Renal cortical epithelial cell (primary cell): ENCODE measurements at regions not wholly inside any gene's neighbourhood (a gene's known extent, or its start where the extent isn't known, plus 50 kb on each side); places are given as distances from the start of the nearest gene placed in this dataset.
"Not testable (repeated sequence)": the region's sequence is repeated elsewhere in the genome, so short reads cannot be mapped to it uniquely, and the experiment has no call there.

Experiments used
- DNase-seq: peaks from one replicate; pipeline ENCODE4 v3.0.0-alpha.2; 2011; ENCODE audit warnings: low read depth

DNA sequence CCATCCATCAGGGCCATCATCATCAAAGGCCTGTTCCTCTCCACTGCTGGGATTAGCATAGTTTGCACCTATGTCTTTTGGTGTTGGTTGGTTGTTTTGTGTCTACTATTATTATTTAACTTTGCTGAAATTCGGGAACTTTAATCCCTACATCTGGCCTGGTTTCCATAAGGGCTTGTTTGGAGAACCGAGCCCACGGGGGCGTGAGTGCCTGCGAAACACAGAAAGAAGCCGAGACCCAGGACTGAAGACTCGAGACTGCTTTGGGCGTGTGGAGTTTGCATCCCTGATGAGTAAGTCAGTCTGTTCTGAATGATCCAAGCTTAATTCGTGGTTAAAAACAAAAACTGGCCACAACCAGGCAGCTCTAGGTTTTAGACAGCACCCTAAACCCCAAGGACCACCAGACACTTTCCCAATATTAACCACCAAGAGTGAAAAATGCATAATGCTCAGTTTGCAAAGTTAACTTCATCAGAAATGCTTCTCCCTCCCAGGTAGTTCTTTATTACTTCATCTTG, 195.6 kb downstream of the BCL2L11 start:
- not testable (repeated sequence) for DNase-seq

DNA sequence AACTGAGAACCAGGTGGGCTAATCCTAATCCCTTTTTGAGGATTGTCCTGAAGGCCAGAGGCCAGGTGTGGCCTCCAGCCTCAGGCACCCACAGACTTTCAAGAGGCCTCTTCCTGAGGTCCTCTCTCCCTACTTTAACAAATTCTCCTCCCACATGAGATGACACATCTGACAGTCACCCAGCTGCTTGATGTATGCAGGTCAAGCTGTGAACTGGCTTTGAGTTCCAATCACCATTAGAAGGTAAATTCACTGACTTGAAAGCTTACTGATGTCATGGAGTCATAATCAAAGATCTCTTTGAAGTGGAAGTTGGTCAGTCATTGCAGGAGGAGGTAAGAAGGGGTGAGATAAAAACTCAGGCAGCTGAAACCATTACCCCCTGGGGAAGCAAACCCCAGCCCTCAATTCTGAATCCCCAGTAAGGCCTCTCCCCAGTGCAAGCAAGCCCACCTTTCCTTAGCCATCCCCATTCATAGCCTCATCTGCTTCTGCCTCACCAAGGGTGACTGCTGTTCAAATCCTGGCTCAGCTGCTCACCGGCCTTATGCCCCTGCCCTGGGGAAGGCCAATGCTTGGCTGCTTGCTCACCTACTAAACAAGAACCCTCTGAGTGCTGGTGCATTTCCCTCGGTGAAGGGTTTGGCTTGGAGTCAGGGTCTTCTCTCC, 196.3 kb downstream of the BCL2L11 start:
- DNase-seq, result not testable (repeated sequence)

DNA sequence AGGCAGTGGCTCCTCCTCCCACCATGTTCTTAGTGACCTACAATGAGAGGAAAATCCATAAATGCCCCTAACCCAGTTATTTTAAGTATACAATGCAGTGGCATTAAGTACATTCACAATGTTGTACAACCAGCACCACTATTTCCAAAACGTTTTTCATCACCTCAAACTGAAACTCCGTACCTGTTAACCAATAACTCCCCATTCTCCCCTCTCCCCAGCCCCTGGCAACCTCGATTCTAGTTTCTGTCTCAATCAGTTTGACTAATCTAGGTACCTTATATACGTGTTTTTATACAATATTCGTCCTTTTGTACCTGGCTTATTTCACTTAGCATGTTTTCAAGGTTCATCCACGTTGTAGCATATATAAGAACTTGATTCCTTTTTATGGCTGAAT, 198.8 kb downstream of the BCL2L11 start:
- not testable (repeated sequence) for DNase-seq

DNA sequence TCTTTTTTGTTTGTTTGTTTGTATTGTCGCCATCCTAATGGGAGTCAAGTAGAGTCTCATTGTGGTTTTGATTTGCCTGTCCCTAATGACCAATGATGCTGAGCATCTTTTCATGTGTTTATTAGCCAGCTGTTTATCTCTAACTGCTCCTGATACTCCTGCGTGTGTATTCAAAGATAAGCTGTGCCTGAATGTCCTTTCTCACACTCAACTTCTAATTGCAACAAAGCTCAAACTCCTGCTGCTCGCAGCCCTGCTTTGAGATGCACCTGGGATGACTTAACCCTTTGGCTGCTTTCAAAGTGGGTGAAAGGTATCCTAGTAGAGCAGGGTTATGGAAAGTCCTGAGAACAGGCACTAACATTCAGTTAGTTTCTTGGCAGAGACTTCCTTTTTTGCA, 199.6 kb downstream of the BCL2L11 start:
- not testable (repeated sequence) for DNase-seq

DNA sequence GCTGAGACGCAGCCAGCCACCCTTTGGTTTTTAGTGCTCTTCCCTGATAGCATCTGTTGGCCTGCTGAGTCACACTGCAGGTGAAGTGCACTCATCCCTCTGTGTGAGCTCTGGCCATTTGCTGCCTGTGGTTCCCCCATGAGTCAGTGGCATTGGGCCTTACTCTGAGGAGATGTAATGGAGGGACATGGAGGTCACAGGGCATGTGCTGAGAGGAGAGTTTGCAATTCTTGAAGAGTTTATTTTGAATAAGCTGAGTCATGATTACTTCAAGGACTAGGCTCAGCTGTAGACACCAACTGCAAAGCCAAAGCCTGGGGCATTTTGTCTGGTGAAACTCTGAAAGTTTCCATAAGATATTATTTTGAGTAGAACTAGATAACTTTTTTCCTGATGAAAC, 200.3 kb downstream of the BCL2L11 start:
- DNase-seq, result peak; percentile 93

DNA sequence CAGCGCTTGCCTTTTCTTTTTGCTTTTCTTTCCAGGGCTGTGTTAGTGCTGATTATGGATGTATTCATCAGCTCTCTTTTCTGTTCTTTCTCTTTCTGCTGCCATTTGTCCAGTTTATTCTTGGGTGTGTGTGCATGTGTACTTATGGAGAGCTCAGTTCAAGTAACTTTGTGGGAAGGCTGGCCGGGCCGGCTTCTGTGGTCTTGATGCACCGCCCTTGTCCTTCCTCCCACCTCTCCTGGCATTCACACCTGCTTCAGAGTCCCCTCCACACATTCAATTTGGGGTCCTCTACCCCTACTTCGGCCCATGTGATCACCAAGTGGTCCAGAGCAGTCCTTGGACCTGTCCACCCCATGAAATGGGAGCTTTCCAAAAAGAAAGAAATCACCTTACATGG, 202.7 kb downstream of the BCL2L11 start:
- DNase-seq, result not testable (repeated sequence)

DNA sequence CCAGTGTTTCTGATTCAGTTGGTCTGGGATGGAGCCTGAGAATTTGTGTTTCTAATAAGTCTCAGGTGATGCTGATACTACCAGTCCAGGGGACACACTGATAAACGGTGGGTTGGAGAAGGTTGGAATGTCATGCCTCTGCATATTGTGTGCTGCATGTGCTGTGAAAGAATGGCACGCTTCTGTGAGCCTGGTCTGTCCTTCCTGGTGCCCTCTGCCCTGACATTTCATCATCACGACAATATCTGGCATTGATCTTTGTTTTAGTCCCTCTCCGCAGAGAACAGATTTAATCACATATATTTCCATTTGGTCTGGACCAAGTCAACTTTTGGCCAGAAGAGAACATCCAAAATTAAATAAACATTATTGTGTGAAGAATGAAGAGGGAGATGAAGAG, 207.0 kb downstream of the BCL2L11 start:
- not testable (repeated sequence) for DNase-seq

DNA sequence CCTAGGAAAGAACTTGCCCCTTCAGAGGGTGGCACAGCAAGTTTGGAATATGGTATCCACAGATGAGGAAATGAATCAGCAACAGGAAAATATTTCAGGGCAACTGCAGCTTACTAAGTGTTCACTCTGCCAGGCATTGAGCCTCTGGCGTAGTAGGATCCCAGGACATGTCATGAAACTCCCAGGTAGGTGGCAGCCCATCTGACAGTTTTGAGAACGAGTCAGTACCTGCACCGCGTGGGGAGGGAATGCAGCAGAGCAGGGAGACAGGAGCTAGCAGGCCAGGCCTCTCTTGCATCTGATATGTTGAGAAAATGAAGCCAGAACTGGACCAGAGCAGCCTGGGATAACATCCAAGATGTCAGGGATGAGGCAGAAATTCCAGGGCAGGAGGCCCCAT, 208.6 kb downstream of the BCL2L11 start:
- DNase-seq, result not testable (repeated sequence)

DNA sequence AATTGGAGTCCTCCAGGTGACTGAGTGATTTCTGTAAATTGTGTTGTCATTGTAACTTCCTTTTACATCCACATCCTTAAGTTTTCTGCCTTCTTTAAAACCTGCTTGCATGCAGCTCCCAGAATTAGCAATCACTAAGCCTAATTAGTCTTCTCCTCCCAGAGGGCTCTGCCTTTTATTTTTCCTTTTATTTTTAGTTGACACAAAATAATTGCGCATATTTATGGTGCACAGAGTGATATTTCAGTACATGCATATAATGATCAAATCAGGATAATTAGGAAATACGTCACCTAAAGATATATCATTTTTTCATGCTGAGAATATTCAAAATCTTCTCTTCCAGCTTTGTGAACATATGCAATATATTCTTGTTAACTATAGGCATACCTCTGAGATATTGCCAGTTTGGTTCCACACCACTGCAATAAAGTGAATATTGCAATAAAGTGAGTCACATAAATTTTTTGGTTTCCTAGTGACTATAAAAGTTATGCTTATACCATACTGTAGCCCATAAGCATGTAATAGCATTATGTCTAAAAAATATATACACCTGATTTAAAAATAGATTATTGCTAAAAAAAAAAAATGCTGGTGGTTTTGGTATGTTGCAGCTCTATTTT, 210.5 kb downstream of the BCL2L11 start:
- not testable (repeated sequence) for DNase-seq

DNA sequence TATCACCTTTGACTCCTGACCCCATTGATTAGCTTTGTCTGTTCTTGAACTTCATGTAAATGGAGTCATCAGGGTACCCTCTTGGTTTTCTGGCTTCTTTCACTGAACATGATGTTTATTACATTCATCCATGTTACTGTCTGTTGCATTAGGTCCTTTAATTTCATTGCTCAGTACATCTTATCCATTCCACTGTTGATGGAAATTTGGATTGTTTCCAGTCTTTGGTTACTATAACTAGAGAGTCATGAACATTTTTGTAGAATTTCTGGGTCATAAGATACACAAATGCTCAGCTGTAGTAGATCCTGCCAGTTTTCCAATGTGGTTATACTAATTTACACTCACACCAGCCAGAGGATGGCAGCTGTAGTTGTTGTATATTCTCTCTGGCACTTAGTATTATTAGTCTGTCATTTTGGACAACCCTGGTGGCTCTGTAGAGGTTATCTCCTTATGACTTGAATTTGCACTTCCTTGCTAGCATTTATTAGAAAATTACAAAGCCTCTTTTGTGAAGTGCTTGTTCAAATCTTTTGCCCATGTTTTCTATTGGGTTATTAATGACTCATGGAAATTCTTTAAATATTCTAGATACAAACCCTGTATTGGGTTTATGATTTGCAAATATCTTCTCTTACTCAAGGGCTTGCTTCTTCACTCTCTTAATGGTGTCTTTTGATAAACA, 214.7 kb downstream of the BCL2L11 start:
- DNase-seq, result not testable (repeated sequence)

DNA sequence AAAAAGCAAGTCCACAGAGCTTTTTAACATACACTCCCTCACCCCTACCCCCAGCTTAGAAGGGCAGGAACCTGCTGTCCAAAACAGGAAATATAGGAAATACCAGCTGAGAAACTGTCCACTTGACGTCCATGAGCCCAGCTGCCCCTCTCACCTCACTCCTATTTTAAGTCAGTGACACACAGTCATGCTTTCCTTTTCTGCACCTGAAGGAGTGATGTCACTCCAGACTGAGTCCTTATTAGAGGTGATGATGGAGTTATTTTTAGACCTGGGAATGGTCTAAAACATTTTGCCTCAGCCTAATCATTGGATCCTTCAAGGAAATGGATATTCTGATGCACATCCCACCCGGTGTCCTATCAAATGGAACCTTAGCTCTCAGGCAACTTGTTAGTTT, 217.8 kb downstream of the BCL2L11 start:
- DNase-seq, result not testable (repeated sequence)

DNA sequence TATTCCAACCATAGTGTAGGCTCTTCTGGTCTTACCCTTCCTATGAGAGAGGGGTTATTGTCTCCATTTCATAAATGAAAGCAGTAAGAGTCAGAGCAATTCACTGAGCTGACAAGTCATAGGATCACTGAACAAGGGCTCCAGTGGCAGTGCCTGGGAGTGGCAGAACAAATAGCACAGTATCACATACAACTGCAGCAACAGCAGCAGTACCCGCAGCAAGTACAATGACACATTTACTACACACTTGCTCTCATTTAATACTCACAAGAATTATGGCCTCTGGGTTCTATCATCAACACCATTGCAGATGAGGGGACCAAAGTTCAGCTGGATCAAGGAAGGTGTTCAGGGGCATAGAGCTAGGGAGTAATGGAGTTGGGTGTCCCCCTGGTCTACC, 218.8 kb downstream of the BCL2L11 start:
- DNase-seq, result not testable (repeated sequence)

DNA sequence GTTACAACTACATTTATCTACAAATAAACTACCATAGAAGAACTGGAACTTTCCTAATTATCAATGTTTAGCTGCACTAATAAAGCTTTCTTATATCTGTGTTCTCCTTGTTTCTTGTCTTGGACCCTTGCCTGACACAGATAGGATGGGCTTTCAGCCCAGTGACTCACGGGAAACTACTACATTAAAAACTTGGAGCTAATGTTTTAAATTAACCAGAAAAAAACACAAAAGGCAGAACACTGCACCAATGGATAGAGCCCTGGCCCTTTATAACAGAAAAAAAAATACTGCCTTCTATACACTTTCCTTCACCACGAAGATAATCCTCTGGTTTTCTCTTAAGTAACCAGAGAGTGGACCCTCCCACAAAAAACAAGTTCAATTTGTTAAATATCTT, 223.9 kb downstream of the BCL2L11 start:
- not testable (repeated sequence) for DNase-seq

DNA sequence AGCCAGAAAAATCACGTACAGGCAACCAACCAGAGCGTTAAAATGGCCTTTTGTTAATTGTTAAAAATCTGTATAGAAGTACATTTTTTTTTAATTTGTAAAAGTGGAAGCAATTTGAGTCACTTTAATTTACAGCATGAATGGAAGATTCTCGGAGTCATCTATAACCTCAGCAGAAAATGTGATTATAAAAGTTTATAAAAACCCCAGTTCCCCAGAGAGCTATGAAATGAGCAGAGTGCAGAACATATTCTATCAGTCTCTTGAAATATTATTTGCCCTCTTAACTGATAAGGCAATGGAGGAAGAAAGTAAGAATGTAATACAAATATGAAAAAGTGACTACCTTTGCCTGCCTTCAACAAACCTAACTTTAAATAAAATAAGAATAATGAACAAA, 224.7 kb downstream of the BCL2L11 start:
- DNase-seq, result not testable (repeated sequence)

DNA sequence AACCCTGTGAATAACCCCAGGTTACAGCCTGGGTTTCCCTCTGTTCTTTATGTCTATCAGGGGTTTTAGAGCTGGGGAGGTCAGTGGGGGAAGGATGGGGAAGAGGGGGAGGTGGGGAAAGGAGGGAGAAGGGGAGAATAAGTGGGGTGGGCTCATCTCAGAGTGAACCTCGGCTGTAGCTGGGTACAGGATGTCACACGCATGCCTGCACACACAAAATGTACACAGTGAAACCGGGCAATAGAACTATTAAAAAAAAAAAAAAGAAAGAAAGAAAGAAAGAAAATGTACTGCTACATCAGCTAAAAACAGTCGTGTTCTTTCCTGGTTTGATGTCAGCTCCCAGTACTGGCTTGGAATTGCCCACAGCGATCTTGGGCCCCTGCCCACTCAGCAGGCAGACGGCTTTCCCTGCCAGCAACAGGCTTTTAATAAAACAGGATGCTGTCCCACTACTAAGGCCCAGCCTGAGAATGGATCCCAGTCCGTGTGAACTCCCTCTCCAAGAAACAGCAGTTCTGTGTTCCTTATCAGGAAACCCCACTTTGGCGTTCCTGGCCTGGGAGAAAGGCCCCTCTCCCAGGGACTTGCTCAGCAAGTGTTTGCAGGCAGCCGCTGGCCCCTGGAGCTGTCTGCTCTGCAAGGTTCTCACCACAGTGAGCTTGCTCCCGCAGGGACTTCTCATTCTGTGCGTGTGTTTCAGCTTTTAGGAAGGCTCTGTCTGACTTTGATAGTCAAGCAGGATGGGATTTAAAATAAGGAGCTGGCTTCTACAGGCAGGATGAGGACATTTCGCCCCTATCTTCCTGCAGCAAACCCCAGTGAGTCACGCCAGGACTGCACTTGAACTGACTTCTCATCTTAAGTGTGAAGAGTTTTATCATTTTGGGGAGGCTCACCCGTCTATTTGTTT, 225.6 kb downstream of the BCL2L11 start:
- peak; percentile 23 for DNase-seq

DNA sequence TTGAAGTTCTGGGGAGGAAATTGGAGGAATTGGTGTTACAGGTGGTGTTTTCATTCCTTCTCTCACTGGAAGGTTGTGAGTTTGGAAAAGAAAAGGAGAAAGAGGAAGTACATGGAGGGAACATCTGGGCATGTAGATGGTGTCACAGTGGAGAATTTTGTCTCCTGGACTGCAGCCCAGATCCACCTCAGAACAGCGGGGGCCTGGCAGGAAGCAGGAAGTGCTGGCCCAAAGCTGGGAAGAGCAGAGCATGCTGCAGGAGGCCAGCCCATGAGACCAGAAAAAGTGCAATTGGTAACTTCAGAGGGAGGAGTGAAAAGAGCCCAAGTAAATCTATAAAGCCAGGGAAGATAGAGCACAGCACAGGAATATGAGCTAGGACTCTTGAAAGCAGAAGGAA, 227.0 kb downstream of the BCL2L11 start:
- not testable (repeated sequence) for DNase-seq

DNA sequence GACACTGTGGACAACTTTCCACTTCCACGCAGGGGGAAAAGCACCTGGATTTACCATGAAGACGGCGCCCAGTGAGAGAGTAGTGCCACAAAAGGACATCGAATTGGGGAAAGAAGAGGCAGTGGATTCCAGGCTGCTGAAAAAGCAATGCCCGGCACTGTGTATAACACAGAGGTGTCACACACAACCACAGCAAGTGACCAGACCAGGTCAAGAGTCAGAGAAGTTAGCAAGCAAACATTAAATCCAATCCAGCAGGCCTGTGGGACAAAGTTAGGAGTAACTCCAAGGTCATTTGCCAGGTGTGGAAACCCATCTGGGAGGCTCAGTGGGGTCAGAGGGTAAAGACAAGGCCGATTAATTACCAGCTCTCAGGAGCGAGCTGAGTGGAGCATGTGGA, 227.6 kb downstream of the BCL2L11 start:
- not testable (repeated sequence) for DNase-seq

DNA sequence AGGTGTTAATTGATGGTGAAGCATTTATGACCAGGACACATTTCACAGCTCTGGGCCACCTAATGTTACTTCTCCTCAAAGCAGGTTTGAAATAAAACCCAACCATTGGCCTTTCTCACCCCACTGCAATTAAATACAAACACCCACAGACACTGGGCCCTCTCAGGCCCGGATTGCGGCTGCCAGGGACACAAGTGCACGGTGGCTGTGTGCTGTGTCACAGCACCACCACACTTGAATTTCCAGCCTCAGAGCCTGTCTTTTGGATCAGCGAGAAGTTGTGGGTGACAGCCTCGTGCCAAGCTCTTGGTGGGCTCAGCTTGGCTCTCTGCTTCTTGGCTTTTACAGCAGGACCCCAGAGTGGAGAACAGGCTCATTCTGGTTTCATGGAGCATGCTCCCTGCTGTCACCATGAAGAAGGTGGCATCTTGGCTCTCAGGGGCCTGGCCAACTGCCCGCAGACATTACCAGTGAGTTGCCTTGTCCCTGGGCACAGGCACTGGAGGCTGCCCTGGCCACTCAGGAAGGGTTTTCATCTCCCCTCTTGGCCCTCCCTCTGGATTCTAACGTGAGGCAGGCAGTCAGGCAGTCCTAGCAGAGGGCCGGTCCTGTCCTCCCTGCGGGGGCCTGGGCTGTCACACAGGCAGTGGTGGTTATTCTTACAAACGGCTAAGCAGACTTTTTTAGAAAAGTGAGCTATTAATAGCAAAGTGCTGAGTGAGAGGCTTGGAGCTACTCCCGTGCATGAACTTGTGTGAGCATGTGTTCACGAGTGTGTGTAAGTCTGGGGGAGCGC, 234.5 kb downstream of the BCL2L11 start:
- not testable (repeated sequence) for DNase-seq

DNA sequence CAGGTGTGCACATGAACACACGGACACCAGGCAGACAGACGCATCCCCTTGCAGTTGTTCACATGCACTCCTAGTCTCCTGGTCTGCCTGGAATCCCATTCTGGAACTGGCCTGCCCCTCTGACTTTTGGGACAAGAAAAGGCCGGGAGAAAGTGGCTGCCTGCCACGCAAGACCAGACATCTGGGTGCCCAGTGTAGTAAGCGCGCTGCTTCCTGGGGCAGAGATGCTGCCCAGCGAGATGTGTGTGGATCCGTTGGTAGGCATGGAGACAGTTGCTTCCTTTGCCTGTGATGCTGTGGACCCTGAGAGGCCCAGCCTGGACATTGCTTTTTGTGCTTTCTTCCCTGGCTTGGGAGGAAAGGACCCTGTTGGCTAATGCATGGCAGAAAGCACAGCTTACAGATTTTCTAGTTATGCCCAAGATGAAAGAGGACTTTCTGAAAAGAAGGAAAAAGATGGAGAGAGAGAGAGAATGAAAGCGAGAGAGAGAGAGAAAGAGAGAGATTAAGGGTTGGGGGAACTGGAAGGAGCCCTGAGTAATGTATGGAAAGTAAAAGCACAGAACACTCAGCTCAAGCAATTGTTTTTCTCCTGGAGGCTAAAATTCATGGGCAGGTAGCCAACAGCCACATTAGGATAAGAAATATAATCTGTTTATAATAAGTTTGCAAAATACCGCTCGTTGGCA, 235.3 kb downstream of the BCL2L11 start:
- DNase-seq, result not testable (repeated sequence)

DNA sequence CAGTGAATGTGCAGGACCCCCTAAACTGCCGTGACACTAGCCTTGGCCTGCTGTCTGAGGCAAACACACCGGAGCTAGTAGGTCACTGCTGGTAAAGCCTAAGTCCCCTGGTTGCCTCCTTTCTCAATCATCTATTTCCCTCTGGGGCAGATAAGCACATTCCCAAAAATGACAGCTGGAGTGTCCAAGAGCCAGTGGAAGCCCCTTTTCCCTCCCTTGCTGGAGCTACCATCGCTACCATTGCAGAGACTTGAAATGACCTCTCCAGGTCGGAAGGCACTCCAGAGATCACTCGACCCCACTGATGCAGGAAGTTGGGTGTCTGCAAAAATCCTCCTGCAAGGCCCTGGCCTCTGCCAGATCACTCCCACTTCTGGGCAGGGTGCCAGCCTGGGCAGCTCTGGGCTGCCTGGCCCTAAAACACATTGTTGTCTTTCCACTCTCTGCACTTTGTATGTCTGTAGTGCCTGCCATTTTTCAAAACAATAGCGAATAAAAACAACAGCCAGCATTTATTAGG, 235.9 kb downstream of the BCL2L11 start:
- DNase-seq, result peak; percentile 56
